Loucy (cell line): ENCODE measurements at regions not wholly inside any gene's neighbourhood (a gene's known extent, or its start where the extent isn't known, plus 50 kb on each side); places are given as distances from the start of the nearest gene placed in this dataset.

Source experiments
- H2AFZ ChIP-seq: fragments of 200-600 bp; sonication (generic); 2 replicates; pipeline ENCODE4 v1.6.0; 2016; ENCODE audit warnings: antibody characterized with exemption, mild to moderate bottlenecking, low read length, moderate library complexity
- H3F3A ChIP-seq: fragments of 200-600 bp; 2 replicates; pipeline ENCODE4 v1.6.0; 2016; ENCODE audit warnings: antibody characterized with exemption, low read depth, mild to moderate bottlenecking
- H3K27me3 ChIP-seq: fragments of 200-600 bp; sonication (generic); 2 replicates; pipeline ENCODE4 v1.6.1; 2014; ENCODE audit warnings: low read length, mild to moderate bottlenecking; ENCODE audit not compliant: insufficient read depth, poor library complexity, severe bottlenecking
- H3K36me3 ChIP-seq: fragments of 200-600 bp; sonication (generic); 2 replicates; pipeline ENCODE4 v1.6.1; 2016; ENCODE audit warnings: low read length; ENCODE audit not compliant: insufficient read depth
- H3K4me1 ChIP-seq: fragments of 200-600 bp; sonication (generic); 2 replicates; pipeline ENCODE4 v1.5.1; 2014; ENCODE audit warnings: low read length, mild to moderate bottlenecking; ENCODE audit not compliant: insufficient read depth, poor library complexity, severe bottlenecking
- H3K4me2 ChIP-seq: fragments of 200-600 bp; sonication (generic); 2 replicates; pipeline ENCODE4 v1.6.0; 2014; ENCODE audit warnings: antibody characterized with exemption, low read length, low read depth, mild to moderate bottlenecking; ENCODE audit not compliant: poor library complexity, severe bottlenecking
- H3K4me3 ChIP-seq: fragments of 200-600 bp; sonication (generic); 2 replicates; pipeline ENCODE4 v1.5.1; 2014; ENCODE audit warnings: low read length, mild to moderate bottlenecking, mixed read lengths; ENCODE audit not compliant: poor library complexity, severe bottlenecking
- H3K79me2 ChIP-seq: fragments of 200-600 bp; sonication (generic); 2 replicates; pipeline ENCODE4 v1.6.1; 2014; ENCODE audit warnings: low read length; ENCODE audit not compliant: insufficient read depth
- H3K9ac ChIP-seq: fragments of 200-600 bp; sonication (generic); 2 replicates; pipeline ENCODE4 v1.6.0; 2014; ENCODE audit warnings: mild to moderate bottlenecking, low read depth, low read length, moderate library complexity; ENCODE audit not compliant: poor library complexity, severe bottlenecking
- H3K9me2 ChIP-seq: fragments of 200-600 bp; sonication (generic); replicated peaks from 2 replicates; pipeline ENCODE4 v1.6.1; 2016; ENCODE audit warnings: low read depth, low read length, mixed read lengths
- H3K9me3 ChIP-seq: fragments of 200-600 bp; sonication (generic); 2 replicates; pipeline ENCODE4 v1.6.1; 2014; ENCODE audit warnings: mild to moderate bottlenecking, antibody characterized with exemption, low read length, low read depth; ENCODE audit not compliant: insufficient read depth
- H4K20me1 ChIP-seq: fragments of 200-600 bp; sonication (generic); 2 replicates; pipeline ENCODE4 v1.6.0; 2014; ENCODE audit warnings: antibody characterized with exemption, low read length, mild to moderate bottlenecking; ENCODE audit not compliant: insufficient read depth, poor library complexity, severe bottlenecking
- CTCF ChIP-seq: fragments of 200-600 bp; sonication (generic); conservative IDR thresholded peaks from 2 replicates; pipeline ENCODE4 v1.5.1; 2014; ENCODE audit warnings: mild to moderate bottlenecking, antibody characterized with exemption, low read length
- EZH2phosphoT487 ChIP-seq: fragments of 200-600 bp; IDR thresholded peaks from 2 replicates; pipeline ENCODE4 v1.6.1; 2018; ENCODE audit warnings: antibody characterized with exemption, mild to moderate bottlenecking, moderate library complexity, borderline replicate concordance

- H3K79me2 ChIP-seq = no peaks in the 10 kb centered on the region
- no peak overlapping the region for H3K9ac ChIP-seq
- H3K9me2 ChIP-seq = no peaks in the 10 kb centered on the region
- TF ChIP-seq EZH2phosphoT487 (no peak), CTCF (no peak)
- H3K4me3 ChIP-seq = no peak overlapping the region
- H3K9me3 ChIP-seq = no peaks in the 10 kb centered on the region
- no peaks in the 10 kb centered on the region for H3K36me3 ChIP-seq
- no peak overlapping the region for H3K4me2 ChIP-seq
- peaks cover 10% of the 10 kb centered on the region for H3K4me1 ChIP-seq
- no peaks in the 10 kb centered on the region for H3F3A ChIP-seq
- no peaks in the 10 kb centered on the region for H4K20me1 ChIP-seq
- H3K27me3 ChIP-seq = no peaks in the 10 kb centered on the region
- no peak overlapping the region for H2AFZ ChIP-seq
Measured at GRCh38 chr14:101179691-101180211, 276.2 kb upstream of the RTL1 start.

- Histone ChIP-seq H3K4me3 (no peak overlapping the region), H3K79me2 (no peaks in the 10 kb centered on the region), H3F3A (no peaks in the 10 kb centered on the region), H4K20me1 (no peaks in the 10 kb centered on the region), H2AFZ (no peak overlapping the region), H3K9me3 (no peaks in the 10 kb centered on the region), H3K9ac (no peak overlapping the region), H3K27me3 (no peaks in the 10 kb centered on the region), H3K4me1 (peaks cover 5% of the 10 kb centered on the region), H3K9me2 (no peaks in the 10 kb centered on the region), H3K36me3 (no peaks in the 10 kb centered on the region), H3K4me2 (no peak overlapping the region)
- TF ChIP-seq EZH2phosphoT487 (no peak), CTCF (no peak)
Measured at GRCh38 chr14:101181446-101182313, 278.2 kb upstream of the RTL1 start.

GRCh38 chr14:101182476-101182875, 279.0 kb upstream of the RTL1 start:
- no peaks in the 10 kb centered on the region for H3K27me3 ChIP-seq
- H3K9me2 ChIP-seq = no peaks in the 10 kb centered on the region
- no peaks in the 10 kb centered on the region for H3F3A ChIP-seq
- no peaks in the 10 kb centered on the region for H3K79me2 ChIP-seq
- no peaks in the 10 kb centered on the region for H3K9me3 ChIP-seq
- H3K4me2 ChIP-seq = no peak overlapping the region
- H3K9ac ChIP-seq = no peak overlapping the region
- no peaks in the 10 kb centered on the region for H4K20me1 ChIP-seq
- no peaks in the 10 kb centered on the region for H3K36me3 ChIP-seq
- no peak overlapping the region for H3K4me3 ChIP-seq
- H3K4me1 ChIP-seq = peaks cover 5% of the 10 kb centered on the region
- TF ChIP-seq CTCF = no peak
- no peak for TF ChIP-seq EZH2phosphoT487
- no peak overlapping the region for H2AFZ ChIP-seq
